ENCODE measurements at regions not wholly inside any gene's neighbourhood (a gene's known extent, or its start where the extent isn't known, plus 50 kb on each side); places are given as distances from the start of the nearest gene placed in this dataset.

- DNase-seq (ENCODE audit: extremely low spot score): no peak
Measured at GRCh38 chr11:119908573-119908904, 179.5 kb upstream of the NECTIN1 start.

GRCh38 chr11:119907878-119908572 lies 179.0 kb upstream of the NECTIN1 start:
- ChIA-PET CTCF (no interaction called here), POLR2A (no interaction called here)
- DNase-seq (ENCODE audit: extremely low spot score): no peak
- TF ChIP-seq CTCF (IDR thresholded peaks at IDR 0.05; ENCODE audit: control extremely low read depth, extremely low read depth, low read depth, missing control alignments): no peak

More at GRCh38 chr11:119908573-119908904, 179.5 kb upstream of the NECTIN1 start:
- TF ChIP-seq CTCF (IDR thresholded peaks at IDR 0.05; ENCODE audit: control extremely low read depth, extremely low read depth, low read depth, missing control alignments): no peak
- CTCF ChIA-PET: no interaction called here
- POLR2A ChIA-PET: no interaction called here

GRCh38 chr11:119907122-119907851 lies 178.3 kb upstream of the NECTIN1 start:
- CTCF ChIA-PET: no interaction called here
- TF ChIP-seq CTCF (IDR thresholded peaks at IDR 0.05; ENCODE audit: control extremely low read depth, extremely low read depth, low read depth, missing control alignments): no peak
- DNase-seq (ENCODE audit: extremely low spot score): no peak
- POLR2A ChIA-PET: no interaction called here

GRCh38 chr11:119906376-119906775 lies 177.4 kb upstream of the NECTIN1 start:
- ChIA-PET POLR2A (no interaction called here), CTCF (no interaction called here)
- DNase-seq (ENCODE audit: extremely low spot score): no peak
- TF ChIP-seq CTCF (IDR thresholded peaks at IDR 0.05; ENCODE audit: control extremely low read depth, extremely low read depth, low read depth, missing control alignments): no peak

DNA sequence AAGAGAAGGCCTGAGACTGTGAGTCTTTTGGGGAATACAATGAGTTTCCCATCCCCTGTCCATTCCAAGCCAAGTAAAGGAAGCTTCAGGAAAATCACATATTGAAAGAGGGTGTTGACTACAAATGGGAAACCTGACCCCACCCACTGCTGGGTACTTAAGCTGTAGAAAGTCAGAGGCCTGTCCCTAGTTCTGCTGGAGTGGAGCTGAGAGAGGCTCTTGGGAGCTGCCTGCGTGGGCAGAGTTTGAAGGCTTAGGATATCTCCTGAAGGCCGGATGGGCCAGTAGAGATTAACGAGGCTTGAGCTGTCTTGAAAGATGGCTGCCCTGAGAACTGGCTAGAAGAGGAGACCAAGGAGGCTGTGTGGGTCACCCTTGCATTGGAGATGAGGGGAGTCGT lies 176.2 kb upstream of the NECTIN1 start:
- no peak for DNase-seq (ENCODE audit: extremely low spot score)
- ChIA-PET CTCF (interaction anchor here (0.9 kb wide), 1 partner anchor 35 kb away, joined by 3 read pairs; no protein-coding TSS in a partner anchor), POLR2A (no interaction called here)
- no peak for TF ChIP-seq CTCF (IDR thresholded peaks at IDR 0.05; ENCODE audit: control extremely low read depth, extremely low read depth, low read depth, missing control alignments)

DNA sequence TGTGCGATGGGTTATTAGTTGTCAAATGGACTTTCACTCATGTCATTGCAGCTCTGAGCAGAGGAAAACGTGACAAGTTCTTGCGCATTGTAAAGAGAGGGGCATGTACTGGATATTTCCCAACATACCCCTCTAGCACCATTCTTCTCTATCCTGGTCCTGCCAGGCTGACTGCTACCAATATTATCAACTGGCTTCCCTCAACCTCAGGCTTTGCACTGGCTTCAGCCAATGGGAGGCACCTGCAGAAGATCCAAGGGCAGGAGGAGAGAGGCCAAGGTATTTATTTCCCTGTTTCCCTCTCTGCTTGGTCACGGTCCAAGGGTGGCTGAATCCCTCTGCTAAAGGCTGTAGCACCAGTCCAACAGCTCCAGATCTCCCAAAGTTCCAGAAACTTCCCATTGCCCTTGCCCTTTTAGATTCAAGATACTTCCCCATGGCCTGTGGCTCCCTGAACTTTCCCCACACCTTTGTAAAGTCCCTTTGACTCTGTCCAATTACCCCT lies 175.6 kb upstream of the NECTIN1 start:
- CTCF ChIA-PET: interaction anchor here (0.9 to 1.3 kb wide), 2 partner anchors 32 to 36 kb away, joined by 3 to 4 read pairs; no protein-coding TSS in a partner anchor
- DNase-seq (ENCODE audit: extremely low spot score): no peak
- POLR2A ChIA-PET: no interaction called here
- no peak for TF ChIP-seq CTCF (IDR thresholded peaks at IDR 0.05; ENCODE audit: control extremely low read depth, extremely low read depth, low read depth, missing control alignments)
